ENCODE measurements at regions not wholly inside any gene's neighbourhood (a gene's known extent, or its start where the extent isn't known, plus 50 kb on each side); places are given as distances from the start of the nearest gene placed in this dataset.
"Not testable (repeated sequence)": the region's sequence is repeated elsewhere in the genome, so short reads cannot be mapped to it uniquely, and the experiment has no call there.

- TF ChIP-seq CTCF (IDR thresholded peaks at IDR 0.05; ENCODE audit: low read depth, low read length, missing control alignments) = no peak
- DNase-seq (ENCODE audit: extremely low read depth, low read depth) = no peak
- no peak overlapping the region for H3K4me3 ChIP-seq (replicated peaks; ENCODE audit: low read depth, low read length)
Measured at GRCh38 chr1:157307491-157307890, 169.3 kb upstream of the ETV3 start.

- no peak overlapping the region for H3K4me3 ChIP-seq (replicated peaks; ENCODE audit: low read depth, low read length)
- TF ChIP-seq CTCF (IDR thresholded peaks at IDR 0.05; ENCODE audit: low read depth, low read length, missing control alignments) = no peak
- DNase-seq (ENCODE audit: extremely low read depth, low read depth) = no peak
Measured at GRCh38 chr1:157306896-157307295, 168.7 kb upstream of the ETV3 start.

GRCh38 chr1:157304271-157304670 is 166.1 kb upstream of the ETV3 start:
- H3K4me3 ChIP-seq (replicated peaks; ENCODE audit: low read depth, low read length) = no peak overlapping the region
- no peak for DNase-seq (ENCODE audit: extremely low read depth, low read depth)
- no peak for TF ChIP-seq CTCF (IDR thresholded peaks at IDR 0.05; ENCODE audit: low read depth, low read length, missing control alignments)

- no peak for TF ChIP-seq CTCF (IDR thresholded peaks at IDR 0.05; ENCODE audit: low read depth, low read length, missing control alignments)
- H3K4me3 ChIP-seq (replicated peaks; ENCODE audit: low read depth, low read length) = no peak overlapping the region
- no peak for DNase-seq (ENCODE audit: extremely low read depth, low read depth)
Measured at GRCh38 chr1:157302724-157303123, 164.5 kb upstream of the ETV3 start.

- DNase-seq (ENCODE audit: extremely low read depth, low read depth) = no peak
- no peak overlapping the region for H3K4me3 ChIP-seq (replicated peaks; ENCODE audit: low read depth, low read length)
- TF ChIP-seq CTCF (IDR thresholded peaks at IDR 0.05; ENCODE audit: low read depth, low read length, missing control alignments) = no peak
Measured at GRCh38 chr1:157302199-157302497, 164.0 kb upstream of the ETV3 start.

- DNase-seq (ENCODE audit: extremely low read depth, low read depth) = no peak
- no peak for TF ChIP-seq CTCF (IDR thresholded peaks at IDR 0.05; ENCODE audit: low read depth, low read length, missing control alignments)
- no peak overlapping the region for H3K4me3 ChIP-seq (replicated peaks; ENCODE audit: low read depth, low read length)
Measured at GRCh38 chr1:157301477-157302198, 163.4 kb upstream of the ETV3 start.

- not testable (repeated sequence) for DNase-seq (ENCODE audit: extremely low read depth, low read depth)
Measured at GRCh38 chr1:157294387-157295145, 156.4 kb upstream of the ETV3 start.

More at GRCh38 chr1:157294387-157295145, 156.4 kb upstream of the ETV3 start:
- H3K4me3 ChIP-seq (replicated peaks; ENCODE audit: low read depth, low read length) = not testable (repeated sequence)
